ENCODE measurements at regions not wholly inside any gene's neighbourhood (a gene's known extent, or its start where the extent isn't known, plus 50 kb on each side); places are given as distances from the start of the nearest gene placed in this dataset.
"Not testable (repeated sequence)": the region's sequence is repeated elsewhere in the genome, so short reads cannot be mapped to it uniquely, and the experiment has no call there.

GRCh38 chr6:11486959-11487358 is 50.6 kb upstream of the TMEM170B start:
- no peak for DNase-seq (ENCODE audit: low read depth, low spot score)

GRCh38 chr6:11486486-11486885 is 51.1 kb upstream of the TMEM170B start:
- DNase-seq (ENCODE audit: low read depth, low spot score), result no peak

- DNase-seq (ENCODE audit: low read depth, low spot score), result no peak
Observed at GRCh38 chr6:11486051-11486450, 51.5 kb upstream of the TMEM170B start.

GRCh38 chr6:11485271-11485670 is 52.3 kb upstream of the TMEM170B start:
- DNase-seq (ENCODE audit: low read depth, low spot score), result no peak

GRCh38 chr6:11484441-11484840 is 53.1 kb upstream of the TMEM170B start:
- DNase-seq (ENCODE audit: low read depth, low spot score), result no peak

- no peak for DNase-seq (ENCODE audit: low read depth, low spot score)
Observed at GRCh38 chr6:11482616-11483015, 54.9 kb upstream of the TMEM170B start.

GRCh38 chr6:11480541-11480940 is 57.0 kb upstream of the TMEM170B start:
- no peak for DNase-seq (ENCODE audit: low read depth, low spot score)

GRCh38 chr6:11479296-11479695 is 58.3 kb upstream of the TMEM170B start:
- DNase-seq (ENCODE audit: low read depth, low spot score), result no peak

GRCh38 chr6:11478586-11478985 is 59.0 kb upstream of the TMEM170B start:
- no peak for DNase-seq (ENCODE audit: low read depth, low spot score)

- DNase-seq (ENCODE audit: low read depth, low spot score), result no peak
Observed at GRCh38 chr6:11475016-11475415, 62.5 kb upstream of the TMEM170B start.

GRCh38 chr6:11473008-11473740 is 64.4 kb upstream of the TMEM170B start:
- DNase-seq (ENCODE audit: low read depth, low spot score), result no peak

GRCh38 chr6:11471261-11471660 is 66.3 kb upstream of the TMEM170B start:
- no peak for DNase-seq (ENCODE audit: low read depth, low spot score)

GRCh38 chr6:11469684-11470083 is 67.9 kb upstream of the TMEM170B start:
- DNase-seq (ENCODE audit: low read depth, low spot score), result no peak

GRCh38 chr6:11468271-11468670 is 69.3 kb upstream of the TMEM170B start:
- DNase-seq (ENCODE audit: low read depth, low spot score), result not testable (repeated sequence)

GRCh38 chr6:11467364-11467763 is 70.2 kb upstream of the TMEM170B start:
- DNase-seq (ENCODE audit: low read depth, low spot score), result no peak

- no peak for DNase-seq (ENCODE audit: low read depth, low spot score)
Observed at GRCh38 chr6:11463398-11463780, 74.2 kb upstream of the TMEM170B start.

GRCh38 chr6:11462742-11463397 is 74.7 kb upstream of the TMEM170B start:
- no peak for DNase-seq (ENCODE audit: low read depth, low spot score)

- DNase-seq (ENCODE audit: low read depth, low spot score), result no peak
Observed at GRCh38 chr6:11460837-11461661, 76.5 kb upstream of the TMEM170B start.

- no peak for DNase-seq (ENCODE audit: low read depth, low spot score)
Observed at GRCh38 chr6:11460001-11460668, 77.4 kb upstream of the TMEM170B start.

GRCh38 chr6:11459079-11459610 is 78.4 kb upstream of the TMEM170B start:
- DNase-seq (ENCODE audit: low read depth, low spot score), result no peak

- no peak for DNase-seq (ENCODE audit: low read depth, low spot score)
Observed at GRCh38 chr6:11458509-11458908, 79.0 kb upstream of the TMEM170B start.
